GM06990 (cell line): ENCODE measurements at regions not wholly inside any gene's neighbourhood (a gene's known extent, or its start where the extent isn't known, plus 50 kb on each side); places are given as distances from the start of the nearest gene placed in this dataset.

Experiments
- DNase-seq: peaks from one replicate; pipeline ENCODE4 v3.0.0-alpha.2; 2011; ENCODE audit not compliant: insufficient read length; ENCODE audit errors: extremely low read depth
- H3K27me3 ChIP-seq: replicated peaks from 2 replicates; pipeline ENCODE4 v1.6.0; 2011; ENCODE audit warnings: low read length; ENCODE audit not compliant: control insufficient read depth, insufficient read depth
- H3K36me3 ChIP-seq: 2 replicates; pipeline ENCODE4 v1.5.1; 2011; ENCODE audit warnings: low read length; ENCODE audit not compliant: control insufficient read depth, insufficient read depth
- H3K4me3 ChIP-seq: replicated peaks from 2 replicates; pipeline ENCODE4 v1.5.1; 2011; ENCODE audit warnings: low read depth, mild to moderate bottlenecking, control low read depth, low read length
- TF ChIP-seq, protein P1 (sequence below): IDR thresholded peaks from 2 replicates; pipeline ENCODE4 v1.5.1; 2011; ENCODE audit warnings: low read length, control low read depth, mild to moderate bottlenecking, inconsistent platforms; ENCODE audit not compliant: insufficient read depth, poor library complexity, severe bottlenecking

DNA sequence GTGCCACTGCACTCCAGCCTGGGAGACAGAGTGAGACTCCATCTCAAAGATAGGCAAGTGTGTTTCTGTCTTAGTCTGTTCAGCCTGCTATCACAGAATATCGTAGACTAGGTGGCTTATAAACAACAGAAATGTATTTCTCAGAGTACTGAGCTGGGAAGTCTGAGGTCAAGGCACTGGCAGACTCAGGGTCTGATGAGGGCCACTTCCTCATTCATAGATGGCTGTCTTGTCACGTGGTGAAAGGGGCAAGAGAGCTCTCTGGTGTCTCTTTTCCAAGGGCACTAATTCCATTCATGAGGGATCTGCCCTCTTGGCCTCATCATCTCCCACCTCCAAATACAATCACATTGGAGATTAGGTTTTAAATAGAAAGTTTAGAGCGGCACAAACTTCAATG is 95.6 kb upstream of the PHACTR3 start:
- Histone ChIP-seq H3K27me3 (no peaks in the 10 kb centered on the region), H3K36me3 (no peaks in the 10 kb centered on the region), H3K4me3 (no peak overlapping the region)
- no peak for DNase-seq
- TF ChIP-seq, protein P1, sequence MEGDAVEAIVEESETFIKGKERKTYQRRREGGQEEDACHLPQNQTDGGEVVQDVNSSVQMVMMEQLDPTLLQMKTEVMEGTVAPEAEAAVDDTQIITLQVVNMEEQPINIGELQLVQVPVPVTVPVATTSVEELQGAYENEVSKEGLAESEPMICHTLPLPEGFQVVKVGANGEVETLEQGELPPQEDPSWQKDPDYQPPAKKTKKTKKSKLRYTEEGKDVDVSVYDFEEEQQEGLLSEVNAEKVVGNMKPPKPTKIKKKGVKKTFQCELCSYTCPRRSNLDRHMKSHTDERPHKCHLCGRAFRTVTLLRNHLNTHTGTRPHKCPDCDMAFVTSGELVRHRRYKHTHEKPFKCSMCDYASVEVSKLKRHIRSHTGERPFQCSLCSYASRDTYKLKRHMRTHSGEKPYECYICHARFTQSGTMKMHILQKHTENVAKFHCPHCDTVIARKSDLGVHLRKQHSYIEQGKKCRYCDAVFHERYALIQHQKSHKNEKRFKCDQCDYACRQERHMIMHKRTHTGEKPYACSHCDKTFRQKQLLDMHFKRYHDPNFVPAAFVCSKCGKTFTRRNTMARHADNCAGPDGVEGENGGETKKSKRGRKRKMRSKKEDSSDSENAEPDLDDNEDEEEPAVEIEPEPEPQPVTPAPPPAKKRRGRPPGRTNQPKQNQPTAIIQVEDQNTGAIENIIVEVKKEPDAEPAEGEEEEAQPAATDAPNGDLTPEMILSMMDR, result no peak

DNA sequence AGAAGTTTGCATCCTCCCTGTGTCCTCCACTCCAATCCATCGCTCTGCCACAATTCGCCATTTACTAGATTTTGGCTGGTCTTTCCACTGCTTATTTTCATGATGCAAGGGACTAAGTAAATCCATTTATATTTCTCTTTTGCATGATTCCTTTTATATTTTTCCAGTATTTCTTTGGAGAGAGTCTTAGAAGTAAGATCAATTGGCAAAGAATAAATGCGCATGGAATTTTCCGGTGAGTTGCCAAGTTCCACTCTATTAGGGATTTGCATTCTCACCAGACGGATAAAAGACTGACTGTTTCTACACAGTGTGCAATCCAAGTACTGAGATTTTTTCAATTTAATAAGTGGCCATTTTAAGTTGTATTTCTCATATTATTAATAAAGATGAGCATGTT is 91.7 kb upstream of the PHACTR3 start:
- no peak for DNase-seq
- Histone ChIP-seq H3K36me3 (no peaks in the 10 kb centered on the region), H3K4me3 (no peak overlapping the region), H3K27me3 (no peaks in the 10 kb centered on the region; the same call in 1 of the 2 replicates)
- TF ChIP-seq, protein P1, result no peak

- DNase-seq, result no peak
Observed at GRCh38 chr20:59514554-59514953, 89.8 kb upstream of the PHACTR3 start.

DNA sequence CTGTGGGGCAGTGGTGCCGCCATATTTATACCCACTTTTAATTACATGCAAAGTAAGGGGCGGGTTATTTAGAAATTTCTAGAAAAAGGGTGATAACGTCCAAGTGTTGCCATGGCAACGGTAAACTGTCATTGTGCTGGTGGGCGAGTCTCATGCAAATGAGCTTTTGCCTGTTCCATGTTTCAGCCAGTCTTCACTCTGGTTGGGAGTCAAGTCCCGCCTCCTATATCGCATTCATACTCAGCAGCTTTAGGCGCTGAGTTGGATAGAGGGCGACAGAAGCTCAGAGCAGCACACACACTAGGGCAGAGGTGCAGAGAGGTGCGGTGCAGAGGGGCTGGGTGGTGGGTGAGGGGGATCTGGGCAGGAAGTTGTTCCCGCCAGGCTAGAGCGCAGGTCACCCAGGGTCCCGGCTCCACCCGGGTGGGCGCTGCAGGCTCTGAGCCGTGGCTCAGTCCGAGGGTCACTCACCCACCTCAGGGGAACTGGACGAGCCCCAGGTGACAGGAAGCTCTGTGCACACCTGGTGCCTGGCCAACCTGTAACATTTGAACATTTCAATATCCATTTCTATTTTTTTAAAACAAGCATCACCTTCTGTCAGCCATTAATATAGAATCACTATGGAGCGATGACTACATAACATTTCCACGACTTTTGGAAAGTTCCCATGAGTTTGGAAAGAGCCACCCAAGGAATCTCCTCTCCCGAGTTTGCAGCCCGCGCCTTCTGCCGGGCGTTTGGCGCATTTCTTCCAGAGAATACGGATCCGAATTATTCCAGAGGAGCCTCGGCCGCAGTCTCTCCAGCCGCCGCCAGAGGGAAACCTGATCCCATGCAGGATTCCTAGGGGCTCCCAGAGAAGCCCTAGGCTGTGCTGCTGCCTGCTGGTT is 89.1 kb upstream of the PHACTR3 start:
- Histone ChIP-seq H3K27me3 (no peaks in the 10 kb centered on the region; the same call in 1 of the 2 replicates), H3K36me3 (no peaks in the 10 kb centered on the region), H3K4me3 (no peak overlapping the region)
- TF ChIP-seq, protein P1, result peak; percentile 34
- DNase-seq, result no peak

More at GRCh38 chr20:59514554-59514953, 89.8 kb upstream of the PHACTR3 start:
- TF ChIP-seq, protein P1, result no peak
- H3K27me3 ChIP-seq, result no peaks in the 10 kb centered on the region; the same call in 1 of the 2 replicates
- no peaks in the 10 kb centered on the region for H3K36me3 ChIP-seq
- H3K4me3 ChIP-seq, result no peak overlapping the region

DNA sequence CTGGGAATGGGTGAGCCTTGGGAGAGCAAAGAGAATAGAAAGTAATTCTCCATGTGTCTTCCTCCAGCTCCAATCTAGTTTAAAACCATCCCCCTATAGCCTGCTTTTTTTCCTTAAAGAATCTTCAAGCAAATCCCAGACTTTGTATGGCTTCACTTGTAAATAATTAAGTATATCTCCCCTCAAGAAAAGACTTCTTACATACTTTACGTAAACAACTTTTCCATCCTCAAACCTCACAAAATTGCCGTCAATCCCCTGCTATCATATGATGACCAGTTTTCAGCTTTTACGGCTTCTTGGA is 88.5 kb upstream of the PHACTR3 start:
- H3K27me3 ChIP-seq, result no peaks in the 10 kb centered on the region; the same call in 1 of the 2 replicates
- no peak overlapping the region for H3K4me3 ChIP-seq
- H3K36me3 ChIP-seq, result no peaks in the 10 kb centered on the region
- TF ChIP-seq, protein P1, result no peak
- no peak for DNase-seq
